Activated T-helper 2 cell treated with anti-CD3 and anti-CD28 coated beads, Interferon-gamma antibody, Interleukin-2, Interleukin-4, amounts not matched to agents 10 μg/mL and 5 μg/mL and 100 μg/mL, durations not matched to agents 14 hours and 24 hours and 36 hours (primary cell): ENCODE measurements at regions not wholly inside any gene's neighbourhood (a gene's known extent, or its start where the extent isn't known, plus 50 kb on each side); places are given as distances from the start of the nearest gene placed in this dataset.

ENCODE experiments used
- DNase-seq: peaks from one replicate; pipeline ENCODE4 v3.0.0; 2021; ENCODE audit warnings: low spot score
- H3K27ac Mint-ChIP-seq: one replicate; pipeline ENCODE4 v1.8.0; 2021; ENCODE audit warnings: mixed read lengths
- H3K27me3 Mint-ChIP-seq: one replicate; pipeline ENCODE4 v1.8.0; 2021; ENCODE audit warnings: low read depth, mixed read lengths
- H3K36me3 Mint-ChIP-seq: one replicate; pipeline ENCODE4 v1.8.0; 2021; ENCODE audit warnings: low read depth, mixed read lengths
- H3K4me1 Mint-ChIP-seq: one replicate; pipeline ENCODE4 v1.8.0; 2021; ENCODE audit warnings: low read depth, mixed read lengths
- H3K4me3 Mint-ChIP-seq: one replicate; pipeline ENCODE4 v1.8.0; 2021; ENCODE audit warnings: low read depth, mild to moderate bottlenecking, moderate library complexity, mixed read lengths
- H3K9me3 Mint-ChIP-seq: one replicate; pipeline ENCODE4 v1.8.0; 2021; ENCODE audit warnings: mixed read lengths
- intact Hi-C: fragments of 100-400 bp; cut with micrococcal nuclease; formaldehyde crosslinking; loops from one replicate; pipeline ENCODE4 v1.15.1; 2023

- H3K36me3 Mint-ChIP-seq = no peaks in the 10 kb centered on the region
- intact Hi-C loops = no loop called here
- peaks cover 2% of the 10 kb centered on the region for H3K27me3 Mint-ChIP-seq
- H3K4me1 Mint-ChIP-seq = no peaks in the 10 kb centered on the region
- H3K27ac Mint-ChIP-seq = no peak overlapping the region
- no peak for DNase-seq
- H3K9me3 Mint-ChIP-seq = no peaks in the 10 kb centered on the region
- no peak overlapping the region for H3K4me3 Mint-ChIP-seq
Observed at GRCh38 chr6:1091900-1092299, 220.0 kb upstream of the FOXQ1 start.

DNA sequence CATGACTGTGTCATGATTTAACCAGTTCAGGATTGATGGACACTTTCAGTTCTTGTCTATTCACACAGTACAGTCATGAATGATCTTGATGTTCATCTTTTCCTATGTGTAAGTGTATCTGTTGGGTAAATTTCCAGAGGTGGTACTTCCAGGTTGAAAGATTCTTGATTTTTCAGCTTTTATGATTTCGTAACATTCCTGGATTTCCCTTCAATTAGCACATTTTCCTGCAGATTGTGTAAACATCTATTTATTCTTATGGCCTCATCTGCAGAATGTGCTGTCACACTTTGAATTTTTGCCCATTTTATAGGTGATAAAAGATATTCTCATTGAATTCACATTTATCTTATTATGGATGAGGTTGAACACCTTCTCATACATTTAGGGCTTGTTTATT, 222.0 kb upstream of the FOXQ1 start:
- Mint-ChIP-seq H3K9me3 (no peaks in the 10 kb centered on the region), H3K36me3 (no peaks in the 10 kb centered on the region), H3K4me3 (no peak overlapping the region), H3K27me3 (no peaks in the 10 kb centered on the region), H3K27ac (no peak overlapping the region), H3K4me1 (no peaks in the 10 kb centered on the region)
- intact Hi-C loops = no loop called here
- DNase-seq = no peak

DNA sequence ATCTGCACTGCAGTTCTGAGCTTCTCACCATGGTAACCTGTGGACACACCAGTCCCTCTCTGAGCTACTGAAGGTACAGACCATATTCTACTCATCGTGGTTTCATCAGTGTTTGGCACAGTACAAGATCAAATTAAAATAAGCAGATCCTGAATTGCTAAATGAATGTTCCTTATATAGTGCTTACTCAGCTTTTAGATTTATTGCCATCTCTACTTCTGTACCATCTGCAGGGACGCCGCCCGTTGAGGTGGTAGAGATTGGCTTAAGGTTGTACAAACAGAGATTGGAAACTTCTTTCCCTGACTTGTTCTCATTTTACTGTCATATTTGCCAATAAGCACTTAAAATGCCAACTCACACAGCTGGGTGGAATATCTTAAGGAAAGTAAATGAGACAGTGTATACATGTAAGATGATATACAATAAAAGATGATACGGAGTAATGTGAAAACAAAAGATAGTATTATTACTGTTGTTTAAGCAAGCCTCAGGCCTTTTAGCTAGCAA, 223.4 kb upstream of the FOXQ1 start:
- no peak overlapping the region for H3K27ac Mint-ChIP-seq
- no peak overlapping the region for H3K4me3 Mint-ChIP-seq
- no peaks in the 10 kb centered on the region for H3K9me3 Mint-ChIP-seq
- no peaks in the 10 kb centered on the region for H3K4me1 Mint-ChIP-seq
- no peaks in the 10 kb centered on the region for H3K27me3 Mint-ChIP-seq
- no peaks in the 10 kb centered on the region for H3K36me3 Mint-ChIP-seq
- no peak for DNase-seq
- intact Hi-C loops = no loop called here

- Mint-ChIP-seq H3K27me3 (no peaks in the 10 kb centered on the region), H3K27ac (no peak overlapping the region), H3K9me3 (no peaks in the 10 kb centered on the region), H3K36me3 (no peaks in the 10 kb centered on the region), H3K4me1 (no peaks in the 10 kb centered on the region), H3K4me3 (no peak overlapping the region)
- intact Hi-C loops = no loop called here
- DNase-seq = no peak
Observed at GRCh38 chr6:1087154-1087843, 224.6 kb upstream of the FOXQ1 start.

- Mint-ChIP-seq H3K27ac (no peak overlapping the region), H3K4me1 (no peaks in the 10 kb centered on the region), H3K36me3 (no peaks in the 10 kb centered on the region), H3K9me3 (no peaks in the 10 kb centered on the region), H3K27me3 (no peaks in the 10 kb centered on the region), H3K4me3 (no peak overlapping the region)
- intact Hi-C loops = no loop called here
- DNase-seq = no peak
Observed at GRCh38 chr6:1086446-1087153, 225.3 kb upstream of the FOXQ1 start.

DNA sequence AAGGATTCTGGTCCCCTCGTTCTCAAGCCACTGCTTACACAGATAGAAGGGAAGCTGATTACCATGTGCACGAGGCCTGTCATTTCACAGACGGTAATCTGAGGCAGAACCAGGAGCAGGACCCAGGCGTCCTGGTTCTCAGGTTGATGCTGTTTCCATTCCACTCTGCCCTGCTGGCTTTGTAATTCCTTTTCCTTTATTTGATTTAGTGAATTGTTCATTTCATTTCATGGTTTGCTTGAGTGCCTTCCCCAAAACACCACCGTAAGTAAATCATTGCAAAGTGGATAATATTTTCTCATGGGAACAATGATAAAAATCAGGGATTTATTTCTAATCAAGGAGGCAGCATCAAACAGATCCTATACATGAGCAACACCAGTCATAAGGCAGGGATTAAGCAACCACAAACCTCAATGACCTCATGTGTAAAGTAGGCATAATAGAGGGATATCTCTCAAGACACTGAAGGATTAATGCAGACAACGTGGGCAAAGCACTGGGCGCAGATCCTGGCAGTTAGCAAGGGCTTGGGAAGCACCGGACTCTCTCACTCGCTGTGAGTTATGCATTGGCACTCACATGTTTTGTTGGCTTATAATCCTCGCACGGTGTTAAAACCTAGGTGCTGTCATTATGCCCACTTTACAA, 229.5 kb upstream of the FOXQ1 start:
- H3K27me3 Mint-ChIP-seq = no peaks in the 10 kb centered on the region
- no peak overlapping the region for H3K4me3 Mint-ChIP-seq
- no peak for DNase-seq
- intact Hi-C loops = no loop called here
- no peaks in the 10 kb centered on the region for H3K9me3 Mint-ChIP-seq
- no peaks in the 10 kb centered on the region for H3K4me1 Mint-ChIP-seq
- no peak overlapping the region for H3K27ac Mint-ChIP-seq
- no peaks in the 10 kb centered on the region for H3K36me3 Mint-ChIP-seq

DNA sequence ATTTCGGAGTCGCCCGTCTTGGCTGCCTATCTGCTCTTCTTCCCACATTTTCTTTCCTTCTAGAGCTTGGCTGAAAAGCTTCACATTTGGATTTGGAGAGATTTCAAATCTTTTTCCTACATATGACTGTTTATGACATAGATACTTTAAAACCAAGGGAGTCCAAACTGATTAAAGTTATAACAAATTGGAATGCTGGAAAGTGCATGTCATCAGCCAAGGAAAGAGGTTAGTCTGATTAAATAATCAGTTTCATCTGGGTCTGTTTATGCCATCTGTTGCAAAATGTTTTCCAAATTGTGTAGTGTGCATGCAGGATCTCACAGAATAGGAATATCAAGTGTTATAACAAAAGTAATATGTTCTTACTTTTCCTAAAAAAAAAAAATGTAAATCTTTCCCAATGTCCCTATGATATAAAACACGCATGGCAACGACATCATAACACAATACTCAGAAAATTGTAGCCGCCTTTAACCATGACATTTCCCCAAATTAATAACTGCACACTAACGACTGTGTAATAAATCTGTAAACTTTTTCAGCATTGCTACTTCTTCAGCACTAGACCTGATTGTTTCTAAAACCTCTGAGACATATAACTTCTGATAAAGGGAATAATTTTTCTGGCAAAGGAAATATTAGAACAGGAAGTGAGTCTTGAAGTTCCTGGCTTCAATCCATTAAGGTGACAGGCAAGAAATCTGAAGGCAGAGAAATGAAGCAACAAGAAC, 230.2 kb upstream of the FOXQ1 start:
- H3K9me3 Mint-ChIP-seq = no peaks in the 10 kb centered on the region

DNA sequence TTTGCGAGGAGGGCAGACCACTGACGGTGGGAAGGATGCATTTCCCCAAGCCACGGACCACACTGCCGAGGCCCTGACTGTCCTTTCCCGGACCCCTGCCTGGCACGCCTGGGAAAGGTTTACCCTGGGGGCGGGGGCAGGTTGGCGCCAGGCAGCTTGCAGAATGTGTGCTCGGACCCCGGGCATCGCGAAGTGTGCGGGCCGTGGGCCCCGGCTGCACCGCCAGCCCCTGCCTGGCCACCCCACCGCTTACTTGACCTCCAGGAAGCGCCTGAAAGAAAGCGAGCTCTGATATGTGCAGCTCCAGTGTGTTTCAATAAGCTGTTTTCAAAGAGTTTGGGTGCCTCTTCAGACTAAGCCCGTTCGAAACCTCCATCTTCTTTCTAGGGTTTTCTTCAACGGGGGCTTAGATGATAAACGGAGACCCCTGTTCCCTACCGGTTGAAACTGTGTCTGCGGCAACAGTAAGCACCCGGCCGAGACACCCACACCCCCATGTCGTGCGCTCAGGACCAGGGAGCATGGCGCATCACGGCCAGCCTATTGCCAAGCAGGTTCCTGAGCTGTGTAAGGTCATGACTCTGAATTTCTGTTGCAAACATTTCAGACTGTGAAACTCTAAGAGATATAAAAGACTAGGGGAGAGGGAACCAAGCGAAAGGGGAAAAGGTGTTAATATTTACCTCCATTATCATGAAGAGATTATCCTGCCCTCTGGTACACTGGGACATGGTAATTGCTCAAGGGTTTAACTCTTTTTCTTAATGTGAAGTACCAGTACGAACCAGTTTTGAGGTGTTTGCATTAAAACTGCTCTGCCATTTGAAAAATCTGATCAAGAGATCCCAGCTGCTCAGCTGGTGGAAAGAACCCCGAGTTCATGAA, 231.2 kb upstream of the FOXQ1 start:
- H3K36me3 Mint-ChIP-seq = no peaks in the 10 kb centered on the region
- no peak overlapping the region for H3K27ac Mint-ChIP-seq
- no peaks in the 10 kb centered on the region for H3K9me3 Mint-ChIP-seq
- intact Hi-C loops = no loop called here
- no peak for DNase-seq
- H3K4me3 Mint-ChIP-seq = no peak overlapping the region
- H3K27me3 Mint-ChIP-seq = no peaks in the 10 kb centered on the region
- no peaks in the 10 kb centered on the region for H3K4me1 Mint-ChIP-seq

More for the DNA sequence above, 230.2 kb upstream of the FOXQ1 start:
- Mint-ChIP-seq H3K27ac (no peak overlapping the region), H3K27me3 (no peaks in the 10 kb centered on the region), H3K4me1 (no peaks in the 10 kb centered on the region), H3K36me3 (no peaks in the 10 kb centered on the region), H3K4me3 (no peak overlapping the region)
- DNase-seq = no peak
- intact Hi-C loops = no loop called here

- Mint-ChIP-seq H3K4me3 (no peak overlapping the region), H3K27me3 (no peaks in the 10 kb centered on the region), H3K4me1 (no peaks in the 10 kb centered on the region), H3K36me3 (no peaks in the 10 kb centered on the region), H3K27ac (no peak overlapping the region), H3K9me3 (no peaks in the 10 kb centered on the region)
- intact Hi-C loops = no loop called here
- no peak for DNase-seq
Observed at GRCh38 chr6:1079525-1079924, 232.4 kb upstream of the FOXQ1 start.

GRCh38 chr6:1077478-1078416, 234.2 kb upstream of the FOXQ1 start:
- Mint-ChIP-seq H3K27me3 (no peaks in the 10 kb centered on the region), H3K36me3 (no peaks in the 10 kb centered on the region), H3K27ac (no peak overlapping the region), H3K4me3 (no peak overlapping the region), H3K9me3 (no peaks in the 10 kb centered on the region), H3K4me1 (no peaks in the 10 kb centered on the region)
- intact Hi-C loops = no loop called here
- DNase-seq = no peak
